HEK293 (cell line): ENCODE measurements at regions not wholly inside any gene's neighbourhood (a gene's known extent, or its start where the extent isn't known, plus 50 kb on each side); places are given as distances from the start of the nearest gene placed in this dataset.

Experiments used
- CTCF ChIP-seq: fragments of 450-650 bp; formaldehyde crosslinking; IDR thresholded peaks from 2 replicates; pipeline ENCODE4 v1.5.1; 2016; ENCODE audit warnings: missing biosample characterization, missing genetic modification characterization
- GLI4 ChIP-seq: fragments of 450-650 bp; formaldehyde crosslinking; IDR thresholded peaks from 2 replicates; pipeline ENCODE4 v1.5.1; 2016; ENCODE audit warnings: missing biosample characterization, missing genetic modification characterization
- GLIS2 ChIP-seq: fragments of 450-650 bp; formaldehyde crosslinking; IDR thresholded peaks from 2 replicates; pipeline ENCODE4 v1.5.1; 2016; ENCODE audit warnings: missing biosample characterization, missing genetic modification characterization
- HOXA7 ChIP-seq: sonication (generic); formaldehyde crosslinking; IDR thresholded peaks from 2 replicates; pipeline ENCODE4 v1.8.1; 2022; ENCODE audit warnings: missing genetic modification reagents, borderline replicate concordance
- PATZ1 ChIP-seq: fragments of 450-650 bp; formaldehyde crosslinking; IDR thresholded peaks from 2 replicates; pipeline ENCODE4 v1.5.1; 2016; ENCODE audit warnings: missing biosample characterization, missing genetic modification characterization
- REST ChIP-seq: fragments of 450-650 bp; formaldehyde crosslinking; IDR thresholded peaks from 2 replicates; pipeline ENCODE4 v1.5.1; 2016; ENCODE audit warnings: missing biosample characterization, missing genetic modification characterization
- SP2 ChIP-seq: fragments of 450-650 bp; formaldehyde crosslinking; IDR thresholded peaks from 2 replicates; pipeline ENCODE4 v1.5.1; 2016; ENCODE audit warnings: missing biosample characterization, missing genetic modification characterization
- TCF7L2 ChIP-seq: IDR thresholded peaks from 2 replicates; pipeline ENCODE4 v1.6.1; 2011; ENCODE audit warnings: low read depth, mild to moderate bottlenecking, inconsistent platforms, low read length, moderate library complexity, borderline replicate concordance
- YY1 ChIP-seq: fragments of 450-650 bp; formaldehyde crosslinking; IDR thresholded peaks from 2 replicates; pipeline ENCODE4 v1.5.1; 2018; ENCODE audit warnings: missing biosample characterization, missing genetic modification characterization
- ZBTB1 ChIP-seq: fragments of 450-650 bp; formaldehyde crosslinking; IDR thresholded peaks from 2 replicates; pipeline ENCODE4 v1.5.1; 2016; ENCODE audit warnings: missing biosample characterization, missing genetic modification characterization
- ZBTB21 ChIP-seq: fragments of 450-650 bp; formaldehyde crosslinking; IDR thresholded peaks from 2 replicates; pipeline ENCODE4 v1.5.1; 2017; ENCODE audit warnings: missing biosample characterization, missing genetic modification characterization
- ZNF148 ChIP-seq: fragments of 450-650 bp; formaldehyde crosslinking; IDR thresholded peaks from 2 replicates; pipeline ENCODE4 v1.5.0; 2017; ENCODE audit warnings: missing biosample characterization, missing genetic modification characterization, borderline replicate concordance
- ZNF501 ChIP-seq: fragments of 450-650 bp; formaldehyde crosslinking; IDR thresholded peaks from 2 replicates; pipeline ENCODE4 v1.5.1; 2016; ENCODE audit warnings: missing biosample characterization, missing genetic modification characterization

- no peak for TF ChIP-seq SP2 (tag by site-specific recombination)
- TF ChIP-seq ZBTB21: no peak
- no peak for TF ChIP-seq TCF7L2
- no peak for TF ChIP-seq YY1 (tag by site-specific recombination)
- no peak for TF ChIP-seq REST (tag by site-specific recombination)
- no peak for TF ChIP-seq CTCF (tag by site-specific recombination)
- no peak for TF ChIP-seq ZNF148 (tag by site-specific recombination)
- TF ChIP-seq GLI4 (tag by site-specific recombination): no peak
- TF ChIP-seq ZNF501 (tag by site-specific recombination): no peak
- no peak for TF ChIP-seq GLIS2
- no peak for TF ChIP-seq ZBTB1 (tag by site-specific recombination)
- TF ChIP-seq HOXA7 (CRISPR knock-in tag): no peak
- TF ChIP-seq PATZ1: no peak
Observed at GRCh38 chr2:41695198-41696113, 352.4 kb upstream of the PKDCC start.
